GM19372 (cell line): ENCODE measurements at regions not wholly inside any gene's neighbourhood (a gene's known extent, or its start where the extent isn't known, plus 50 kb on each side); places are given as distances from the start of the nearest gene placed in this dataset.

Experiments
- ATAC-seq: cut with Tn5 transposase; IDR thresholded peaks from one replicate; pipeline ENCODE4 v1.9.1; 2021; ENCODE audit warnings: mild to moderate bottlenecking, low read depth, moderate library complexity; ENCODE audit not compliant: unreplicated experiment

DNA sequence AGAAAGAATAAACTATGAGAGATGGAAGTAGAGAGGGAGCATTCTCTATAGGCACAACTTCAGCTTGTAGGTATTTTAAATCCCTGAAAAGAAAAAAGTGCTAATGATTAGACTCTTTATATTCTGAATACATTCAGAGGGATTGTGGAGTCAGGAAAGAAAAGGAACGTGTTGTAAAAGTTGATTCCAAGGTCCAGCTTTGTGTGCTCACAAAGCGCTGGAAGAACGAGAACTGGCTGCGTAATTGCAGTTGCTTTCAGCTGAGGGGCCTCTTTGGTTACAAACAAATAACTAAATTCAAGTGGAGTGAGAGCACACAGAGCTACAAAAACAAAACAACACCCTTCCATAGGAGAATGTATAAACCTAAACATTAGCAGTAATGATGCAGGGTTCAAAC, 1040.4 kb upstream of the WWC1 start:
- no peak for ATAC-seq

DNA sequence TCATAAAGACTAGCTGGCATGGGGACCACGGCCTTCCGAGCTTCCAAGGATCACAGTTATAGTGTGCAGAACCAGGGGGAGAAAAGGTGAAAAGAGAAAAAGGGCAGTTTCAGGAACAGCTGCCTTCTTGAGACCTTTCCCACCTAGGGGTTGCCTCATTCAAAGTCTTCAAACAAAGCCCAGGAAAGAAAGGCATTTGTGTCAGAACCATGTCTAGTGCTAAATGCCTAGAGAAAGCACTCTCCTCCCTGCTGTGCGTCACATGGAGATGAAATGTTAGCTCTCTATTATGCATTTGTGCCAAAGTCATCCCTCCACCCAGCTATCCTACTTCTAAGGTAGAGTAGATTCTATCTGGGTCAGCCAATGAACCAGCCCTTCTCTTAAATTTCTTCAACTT, 1037.3 kb upstream of the WWC1 start:
- ATAC-seq = no peak

DNA sequence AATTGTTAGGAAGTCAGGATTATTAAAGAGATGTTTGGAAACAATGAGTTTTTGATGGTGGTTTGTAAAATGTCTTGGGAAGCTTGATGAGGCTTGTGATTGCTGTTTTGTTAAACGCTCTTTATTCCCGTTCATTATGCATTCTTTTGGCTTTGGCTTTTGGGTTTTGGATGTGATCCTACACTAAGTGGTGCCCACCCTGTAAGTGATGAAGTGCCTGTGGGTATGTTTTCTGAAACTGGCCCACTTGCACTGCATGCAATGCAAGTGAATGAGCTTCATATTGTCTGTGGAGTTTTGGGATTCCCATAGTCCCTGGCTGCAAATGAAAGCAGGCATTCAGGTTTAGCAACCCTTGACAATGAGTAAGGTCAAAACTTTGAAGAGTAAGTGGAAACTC, 1035.5 kb upstream of the WWC1 start:
- no peak for ATAC-seq

DNA sequence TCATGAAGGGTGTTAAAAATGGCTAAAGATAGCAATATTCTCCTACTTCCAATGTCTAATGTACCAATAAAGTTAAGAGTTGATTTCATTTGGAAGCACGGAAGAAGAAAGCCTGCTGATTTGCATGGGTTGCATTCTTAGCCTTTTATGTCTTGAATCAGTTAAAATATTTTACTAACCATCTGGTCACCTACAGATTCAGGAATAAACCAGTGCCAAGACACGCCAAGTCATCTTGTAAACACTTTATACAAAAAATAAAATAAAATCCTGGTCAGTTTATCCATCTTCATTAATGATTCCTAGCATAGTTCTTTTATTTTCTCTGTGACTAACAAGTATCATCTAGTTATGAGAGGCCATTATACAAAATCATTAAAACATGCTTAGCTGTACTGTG, 1031.6 kb upstream of the WWC1 start:
- no peak for ATAC-seq

DNA sequence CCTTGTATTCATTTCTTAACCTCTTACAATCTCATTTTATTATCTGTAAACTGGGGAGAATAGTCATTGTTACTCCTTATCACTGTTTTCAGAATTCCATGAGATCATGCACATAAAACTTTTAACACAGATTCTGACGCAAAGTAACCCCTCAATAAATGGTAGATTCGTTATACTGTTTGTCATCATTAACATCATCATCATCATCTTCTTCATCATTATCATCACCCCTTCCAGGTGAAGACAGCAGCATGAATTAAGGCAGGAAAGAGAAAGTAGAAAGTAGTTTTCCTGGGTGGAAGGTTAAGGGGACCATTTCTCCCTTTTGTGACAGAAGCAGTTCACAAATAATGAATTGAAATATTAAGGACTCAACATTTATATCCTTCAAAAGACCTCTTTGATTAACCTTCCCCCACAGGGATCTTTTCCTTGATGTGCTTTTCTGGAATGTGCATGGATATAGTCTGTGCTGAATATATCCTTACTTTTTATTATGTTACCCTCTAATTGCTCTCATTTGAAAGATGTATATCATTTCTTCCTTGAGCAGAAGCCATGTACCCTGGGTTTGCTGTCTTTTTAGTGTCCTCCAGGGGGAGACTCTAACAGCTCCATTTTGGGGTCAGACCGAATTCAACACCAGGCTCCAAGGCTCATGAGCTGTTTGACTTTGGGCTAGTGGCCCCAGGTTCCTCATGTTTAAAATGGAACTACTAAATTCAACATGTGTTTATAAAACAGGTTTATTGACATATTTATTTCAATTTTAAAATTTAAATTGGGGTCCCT, 1029.9 kb upstream of the WWC1 start:
- no peak for ATAC-seq

DNA sequence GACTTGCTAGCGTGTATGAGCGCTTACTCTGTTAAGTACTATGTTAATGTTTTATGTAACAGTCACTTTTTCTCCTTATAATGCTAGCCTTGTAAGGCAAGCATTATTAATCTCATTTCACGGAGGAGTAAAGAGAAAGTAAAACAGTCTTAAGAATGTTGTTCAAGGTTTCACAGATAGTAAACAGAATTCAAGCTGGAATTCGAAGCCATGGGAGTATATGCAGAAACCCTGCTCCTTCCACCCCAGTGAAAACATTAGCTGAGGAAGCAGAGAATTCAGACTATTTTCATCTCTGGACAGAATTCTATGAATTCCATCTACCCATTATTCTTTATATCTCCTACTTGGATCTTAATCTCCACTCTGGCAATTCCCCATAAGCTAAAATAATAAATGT, 1028.3 kb upstream of the WWC1 start:
- no peak for ATAC-seq

DNA sequence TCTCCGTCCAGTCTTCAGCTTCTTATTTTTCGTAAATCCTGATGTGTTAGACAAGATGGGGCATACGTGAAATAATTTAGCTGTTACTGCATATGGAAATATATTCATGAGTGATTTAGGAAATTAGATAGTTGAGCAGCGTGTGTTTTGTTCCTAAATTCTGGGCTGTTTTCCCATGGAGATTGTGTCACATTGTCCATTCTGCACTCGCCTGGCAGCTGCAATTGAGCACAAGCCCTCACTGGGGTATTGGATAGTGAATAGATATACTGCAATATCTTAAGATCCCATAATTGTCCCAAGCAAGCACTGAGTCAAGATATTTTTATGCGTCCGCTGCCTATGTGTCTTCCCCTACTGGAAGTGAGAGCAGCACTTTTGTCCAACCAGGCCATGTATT, 1027.1 kb upstream of the WWC1 start:
- no peak for ATAC-seq

DNA sequence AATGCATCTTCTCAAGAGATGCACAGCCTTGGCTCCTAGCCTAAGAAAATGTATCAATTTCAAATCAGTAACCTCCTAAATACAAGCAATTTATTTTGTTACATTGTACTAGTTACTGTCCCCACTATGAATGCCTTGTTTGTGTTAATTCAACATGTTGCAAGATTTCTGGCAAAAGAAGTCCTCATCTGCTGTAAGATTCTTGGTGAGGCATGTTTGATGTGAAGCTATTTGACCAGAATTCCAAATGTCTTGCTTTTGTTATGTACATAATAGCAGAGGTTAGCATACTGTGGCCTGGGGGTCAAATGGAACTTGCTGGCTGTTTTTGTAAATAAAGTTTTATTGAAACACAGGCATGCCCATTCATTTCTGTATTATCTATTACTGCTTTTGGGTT, 1023.1 kb upstream of the WWC1 start:
- no peak for ATAC-seq

DNA sequence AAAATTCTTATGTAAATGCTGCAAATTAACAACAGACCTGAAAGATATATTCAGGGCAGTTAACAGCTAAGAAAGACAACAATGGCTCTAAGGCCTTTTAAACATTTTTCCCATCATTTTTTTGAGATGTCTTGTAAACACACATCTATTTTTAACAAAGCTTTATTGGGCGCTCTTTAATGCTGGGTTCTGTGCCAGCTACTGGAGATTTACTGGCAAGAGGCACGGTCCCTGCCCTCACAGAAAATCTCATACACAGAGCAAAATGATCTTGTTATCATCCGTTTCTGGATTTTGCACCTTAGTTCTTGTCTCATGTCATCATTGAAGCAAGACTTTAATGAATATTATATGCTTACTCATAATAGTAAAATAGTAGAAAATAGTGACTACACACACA, 1022.3 kb upstream of the WWC1 start:
- ATAC-seq = no peak

DNA sequence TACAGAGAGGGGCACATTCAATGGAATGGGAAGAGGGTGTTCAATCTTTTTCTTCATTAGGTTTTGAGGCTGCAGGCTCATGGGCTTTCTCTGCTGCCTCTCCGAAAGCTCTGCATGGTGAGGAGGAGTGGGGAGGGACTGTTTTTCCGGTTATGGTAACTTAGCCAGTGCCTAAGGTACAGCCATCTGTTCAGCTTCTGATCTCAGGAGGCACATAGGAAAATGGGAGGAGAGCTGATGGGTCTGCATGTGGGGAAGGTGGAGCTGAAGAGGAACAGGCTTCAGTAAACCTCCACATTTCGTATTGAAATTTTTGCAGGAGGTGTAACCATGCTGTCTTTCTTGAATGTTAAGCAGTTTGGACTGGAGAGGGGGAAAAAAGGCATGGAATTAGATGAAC, 1020.4 kb upstream of the WWC1 start:
- ATAC-seq = no peak

DNA sequence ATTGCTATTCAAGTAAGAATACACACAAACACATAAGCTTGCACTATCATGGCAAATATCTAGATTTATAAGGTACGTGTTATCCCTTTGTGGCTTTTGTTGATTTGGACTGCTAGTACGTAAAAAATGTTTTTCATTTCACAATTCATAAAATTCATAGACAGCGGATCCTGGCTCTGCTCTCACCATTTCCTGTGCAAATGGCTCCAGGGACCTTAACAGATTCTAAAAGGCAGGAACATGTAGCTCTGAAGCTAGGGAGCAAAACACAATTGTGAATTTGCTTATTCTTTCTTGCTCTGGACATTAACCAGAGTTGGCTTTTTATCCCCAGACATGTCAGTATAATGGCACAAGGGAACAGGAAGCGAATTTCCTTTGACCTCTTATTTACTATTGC, 1019.9 kb upstream of the WWC1 start:
- ATAC-seq = no peak

DNA sequence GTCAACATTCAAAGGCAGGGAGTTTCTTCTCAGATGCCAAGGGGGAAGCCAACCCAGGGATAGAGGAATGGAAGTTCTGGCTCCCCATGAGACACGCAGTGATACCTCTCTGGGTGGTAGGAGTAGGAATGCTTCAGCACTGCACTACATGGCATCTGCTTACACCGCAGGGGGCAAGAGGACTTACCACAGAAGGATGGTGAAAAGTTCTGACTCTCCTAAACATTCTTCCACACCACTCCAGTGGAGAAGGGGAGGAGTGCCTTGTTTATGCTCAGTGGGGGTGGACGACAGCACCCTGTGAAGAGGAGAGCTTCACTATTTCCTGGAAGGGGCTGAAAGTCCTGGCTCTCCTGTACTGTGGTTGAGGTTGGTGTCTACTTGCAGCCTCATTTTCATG, 1011.3 kb upstream of the WWC1 start:
- no peak for ATAC-seq

DNA sequence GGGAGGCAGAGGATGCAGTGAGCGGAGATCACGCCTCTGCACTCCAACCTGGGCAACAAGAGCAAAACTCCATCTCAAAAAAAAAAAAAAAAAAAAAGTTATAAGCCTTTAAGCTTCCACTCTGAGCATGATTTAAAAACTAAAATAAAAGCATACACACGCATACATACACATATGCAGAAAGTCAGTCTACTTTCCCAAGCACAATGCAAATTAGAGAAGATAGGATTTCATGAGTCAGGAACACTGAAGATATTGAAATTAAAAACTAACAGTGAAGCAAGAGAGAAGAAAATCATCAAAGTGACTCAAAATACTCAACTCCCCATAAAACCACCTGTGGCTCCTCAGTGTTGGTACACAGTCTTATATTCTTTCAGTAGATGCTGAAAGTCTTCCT, 1009.5 kb upstream of the WWC1 start:
- ATAC-seq = no peak

DNA sequence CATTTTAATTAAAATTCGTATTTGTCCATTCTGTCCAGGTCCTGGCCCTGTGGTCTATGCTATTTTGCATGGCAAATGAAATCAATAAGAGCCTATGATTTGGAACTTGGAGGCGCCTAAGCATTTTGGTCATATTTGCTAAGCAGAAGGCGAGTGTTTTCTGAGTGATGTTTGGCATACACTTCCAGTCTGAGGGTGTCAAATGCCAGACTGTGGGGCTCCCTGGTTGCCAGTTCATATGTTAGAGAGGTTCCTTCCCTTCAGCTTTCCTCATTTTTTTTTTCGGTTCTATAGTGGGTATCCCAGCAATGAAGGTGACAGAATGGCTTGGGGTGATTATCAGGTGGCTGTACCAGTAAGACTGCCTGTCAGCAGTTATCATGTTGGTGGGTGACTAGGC, 1007.8 kb upstream of the WWC1 start:
- ATAC-seq = no peak

DNA sequence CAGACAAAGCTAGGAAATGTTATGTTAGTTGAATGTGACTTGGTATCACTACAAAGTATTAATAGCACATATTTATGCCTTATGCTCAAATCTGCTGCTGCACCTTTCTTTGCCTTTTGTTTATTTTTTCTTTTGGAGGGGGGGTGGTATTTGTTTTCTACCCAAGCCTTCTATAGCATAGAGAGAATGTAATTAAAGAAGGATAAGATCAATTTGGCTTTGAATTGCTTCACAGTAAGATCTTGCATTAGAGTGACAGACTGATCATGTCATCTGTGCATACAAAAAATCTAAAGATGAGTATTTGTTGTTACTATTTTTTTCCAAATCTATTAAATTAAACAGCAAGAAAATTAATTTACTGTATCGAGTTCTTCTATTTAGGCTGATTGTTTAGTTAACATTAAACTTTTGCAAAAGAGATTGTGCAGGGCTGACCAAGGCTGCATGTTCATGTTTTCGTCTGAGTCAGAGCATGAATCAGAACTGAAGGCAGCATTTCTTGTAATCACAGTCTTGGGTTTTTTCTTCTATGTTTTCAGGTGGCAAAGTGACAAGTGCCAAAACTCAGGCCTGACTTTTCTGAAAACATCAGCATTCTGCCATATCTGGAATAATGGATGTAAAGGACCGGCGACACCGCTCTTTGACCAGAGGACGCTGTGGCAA, 1007.1 kb upstream of the WWC1 start:
- ATAC-seq = no peak

DNA sequence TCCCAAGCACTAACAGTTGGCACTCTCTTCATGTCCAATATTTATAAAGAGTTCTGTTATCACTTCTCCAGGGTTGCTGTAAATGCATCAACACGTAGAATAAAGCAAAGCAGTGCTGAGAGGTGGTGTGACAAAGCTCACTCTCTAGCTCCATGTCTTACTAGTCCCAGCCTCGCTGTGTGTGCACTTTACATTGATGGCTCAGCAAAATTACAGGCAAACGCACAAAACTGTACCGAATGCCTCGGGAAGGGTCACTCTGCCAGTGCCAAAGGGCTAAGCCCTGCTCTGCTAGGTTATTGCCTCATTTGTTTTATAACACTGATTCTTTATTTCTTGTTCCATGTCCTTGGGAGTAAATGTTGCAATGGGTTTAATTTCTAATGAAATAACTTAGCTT, 1005.9 kb upstream of the WWC1 start:
- ATAC-seq = no peak

DNA sequence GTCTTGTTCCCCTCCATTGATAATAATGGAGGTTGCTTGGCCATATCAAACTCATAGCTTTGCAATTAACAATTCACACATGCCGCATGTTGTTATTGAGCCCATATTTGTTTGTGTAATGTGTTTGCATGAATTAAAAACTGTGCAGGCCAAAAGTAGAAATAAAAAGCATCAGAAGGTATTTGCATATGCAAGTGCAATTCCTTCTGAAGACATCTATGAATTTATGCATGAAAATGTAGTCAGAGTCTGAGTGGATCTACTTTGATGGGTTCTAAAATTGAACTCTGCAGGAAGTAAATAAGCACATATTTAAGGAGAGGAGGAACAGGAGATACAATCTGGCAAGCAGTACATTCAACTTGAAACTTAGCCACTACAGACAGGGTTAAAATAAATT, 1004.6 kb upstream of the WWC1 start:
- ATAC-seq = no peak

DNA sequence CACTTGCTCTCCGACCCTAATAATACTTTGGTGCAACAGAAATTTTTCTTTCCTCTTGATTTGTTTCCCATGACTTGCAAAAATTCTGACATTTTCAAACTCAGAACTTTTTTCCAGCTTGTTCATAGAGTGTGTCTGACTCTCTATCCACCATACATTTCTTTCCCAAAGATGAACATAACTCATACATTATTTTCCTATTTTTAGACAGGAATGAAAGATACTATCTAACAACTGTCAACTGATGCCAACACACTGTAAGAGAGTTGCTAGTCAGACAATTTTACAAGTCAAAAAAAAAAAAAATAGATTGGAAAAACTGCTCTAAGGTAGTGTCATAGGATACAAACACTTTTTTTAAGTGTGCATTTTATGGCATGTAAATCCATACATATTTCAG, 1001.0 kb upstream of the WWC1 start:
- no peak for ATAC-seq

DNA sequence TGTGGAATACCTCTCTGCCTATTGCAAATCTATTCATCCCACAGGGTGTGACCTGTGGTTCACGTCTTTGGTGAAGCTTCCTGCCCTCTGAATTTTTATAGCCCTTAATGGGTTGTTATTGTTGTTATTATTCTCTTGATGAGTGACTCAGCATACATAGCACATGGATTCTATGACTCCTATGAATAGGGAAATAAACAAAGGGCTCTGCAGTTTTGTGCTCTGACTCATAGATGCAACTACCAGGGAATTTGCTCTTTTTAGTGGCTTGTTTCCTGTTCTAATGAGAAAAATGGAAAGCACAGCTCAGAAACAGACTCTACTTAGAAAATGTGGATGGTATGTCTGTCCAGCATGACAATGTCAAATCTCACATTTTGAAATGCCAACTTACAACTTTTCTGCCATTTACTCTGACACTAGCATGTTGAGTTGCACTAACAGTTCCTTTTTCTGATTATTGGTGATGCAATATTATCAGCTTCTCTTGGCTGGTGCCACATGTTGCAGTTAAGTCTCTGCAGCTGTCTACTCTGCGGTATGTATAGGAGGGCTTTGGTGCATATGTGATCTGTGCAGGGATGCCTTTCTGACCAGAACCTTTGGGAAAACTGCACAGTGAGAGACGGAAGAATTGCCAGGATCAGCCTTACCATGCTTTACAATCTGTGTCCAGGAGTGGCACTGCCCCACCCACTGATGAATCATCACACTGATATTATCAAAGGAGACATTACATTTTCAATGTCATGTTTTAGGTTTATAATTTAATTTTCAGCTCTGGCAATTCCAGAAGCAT, 996.4 kb upstream of the WWC1 start:
- no peak for ATAC-seq

DNA sequence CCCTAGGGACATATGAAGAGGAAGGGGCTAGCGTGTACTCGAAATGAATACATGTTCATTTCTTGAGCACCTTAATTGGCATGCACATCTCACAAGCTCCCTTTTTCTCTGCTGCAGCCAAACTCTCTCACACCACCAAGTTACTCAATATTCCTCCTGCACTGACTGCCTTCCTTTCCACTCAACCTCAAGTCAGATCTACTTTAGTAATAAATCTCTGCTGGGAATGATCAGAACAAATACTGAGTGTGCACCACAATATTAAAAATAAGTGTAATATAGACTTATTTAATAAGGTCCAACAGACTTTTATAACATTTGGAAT, 995.8 kb upstream of the WWC1 start:
- ATAC-seq = no peak

DNA sequence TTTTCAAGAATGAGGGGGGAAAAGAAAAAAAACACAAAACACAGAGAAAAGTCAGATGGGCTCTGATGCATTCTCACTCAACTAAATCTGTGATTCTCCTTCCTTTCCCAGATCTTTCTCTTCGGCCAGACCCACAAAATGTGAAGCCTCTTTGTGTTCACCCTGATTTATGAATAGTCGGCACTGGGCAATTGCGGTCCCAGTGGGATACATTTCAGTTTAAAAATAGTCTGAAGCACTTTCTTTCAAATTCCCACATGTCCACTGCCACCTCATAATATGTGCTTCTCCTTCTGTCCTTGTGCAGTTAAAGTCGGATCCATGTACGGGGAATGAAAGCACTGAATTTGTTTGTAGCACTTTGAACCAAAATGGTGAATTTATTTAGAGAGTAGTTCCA, 995.4 kb upstream of the WWC1 start:
- no peak for ATAC-seq

DNA sequence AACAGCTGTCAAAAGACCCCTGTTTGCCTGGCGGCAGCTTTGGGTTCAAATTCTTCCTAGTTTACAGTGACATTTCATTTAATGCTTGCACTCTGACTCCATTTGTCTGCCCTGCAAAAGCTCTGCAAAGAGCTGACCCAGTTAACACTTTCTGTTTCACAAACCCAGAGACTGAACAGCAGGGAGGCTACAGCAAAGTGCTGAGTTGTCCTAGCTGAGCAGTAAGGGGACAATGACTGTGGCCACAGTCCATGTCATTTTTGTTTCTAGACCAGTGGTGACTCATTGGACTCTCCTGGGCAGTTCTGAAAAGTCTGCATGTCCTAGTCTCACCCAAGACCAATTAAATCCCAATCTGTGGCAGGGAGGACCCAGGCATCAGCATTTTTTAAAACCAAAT, 994.8 kb upstream of the WWC1 start:
- ATAC-seq = no peak
